Smooth muscle cell of the brain vasculature (primary cell): ENCODE measurements at regions not wholly inside any gene's neighbourhood (a gene's known extent, or its start where the extent isn't known, plus 50 kb on each side); places are given as distances from the start of the nearest gene placed in this dataset.
"Not testable (repeated sequence)": the region's sequence is repeated elsewhere in the genome, so short reads cannot be mapped to it uniquely, and the experiment has no call there.

Source experiments
- DNase-seq: peaks from one replicate; pipeline ENCODE4 v3.0.0-alpha.2; 2012; ENCODE audit warnings: low read depth, low spot score

GRCh38 chr10:34908481-34908880 lies 93.4 kb upstream of the PARD3 start:
- no peak for DNase-seq

GRCh38 chr10:34907743-34908430 lies 92.8 kb upstream of the PARD3 start:
- no peak for DNase-seq

GRCh38 chr10:34906067-34906965 lies 91.2 kb upstream of the PARD3 start:
- DNase-seq, result peak; percentile 78

GRCh38 chr10:34905200-34905927 lies 90.3 kb upstream of the PARD3 start:
- DNase-seq, result no peak

- DNase-seq, result no peak
Observed at GRCh38 chr10:34904191-34904590, 89.1 kb upstream of the PARD3 start.

GRCh38 chr10:34899161-34899560 lies 84.1 kb upstream of the PARD3 start:
- no peak for DNase-seq

GRCh38 chr10:34895977-34896376 lies 80.9 kb upstream of the PARD3 start:
- DNase-seq, result no peak

- DNase-seq, result not testable (repeated sequence)
Observed at GRCh38 chr10:34895046-34895445, 80.0 kb upstream of the PARD3 start.

- DNase-seq, result not testable (repeated sequence)
Observed at GRCh38 chr10:34892521-34892920, 77.4 kb upstream of the PARD3 start.

- DNase-seq, result no peak
Observed at GRCh38 chr10:34890939-34891338, 75.8 kb upstream of the PARD3 start.

GRCh38 chr10:34889004-34889869 lies 74.1 kb upstream of the PARD3 start:
- no peak for DNase-seq

- no peak for DNase-seq
Observed at GRCh38 chr10:34886906-34887642, 72.0 kb upstream of the PARD3 start.

GRCh38 chr10:34885898-34886297 lies 70.8 kb upstream of the PARD3 start:
- no peak for DNase-seq

GRCh38 chr10:34885011-34885410 lies 69.9 kb upstream of the PARD3 start:
- DNase-seq, result no peak

GRCh38 chr10:34884272-34884952 lies 69.3 kb upstream of the PARD3 start:
- no peak for DNase-seq

- no peak for DNase-seq
Observed at GRCh38 chr10:34880817-34881216, 65.7 kb upstream of the PARD3 start.

GRCh38 chr10:34878651-34879050 lies 63.6 kb upstream of the PARD3 start:
- not testable (repeated sequence) for DNase-seq

GRCh38 chr10:34875061-34875460 lies 60.0 kb upstream of the PARD3 start:
- DNase-seq, result no peak

- DNase-seq, result no peak
Observed at GRCh38 chr10:34872820-34873219, 57.7 kb upstream of the PARD3 start.
